Uterus (tissue), 2 donors: ENCODE measurements at regions not wholly inside any gene's neighbourhood (a gene's known extent, or its start where the extent isn't known, plus 50 kb on each side); places are given as distances from the start of the nearest gene placed in this dataset.

Source experiments
- CTCF ChIP-seq, 4 experiments: fragments of 200-600 bp in 2 of 4; fragments of 450-650 bp in 2 of 4; sonication (generic) in 2 of 4; IDR thresholded peaks; one replicate each; pipeline ENCODE4 v1.5.1; 2016 to 2019; ENCODE audit warnings: antibody characterized with exemption in 4 of 4, mild to moderate bottlenecking in 2 of 4, moderate library complexity in 1 of 4
- POLR2A ChIP-seq, 2 donors: fragments of 450-650 bp; IDR thresholded peaks; one replicate each; pipeline ENCODE4 v1.6.1; 2016; ENCODE audit warnings: antibody characterized with exemption in 2 of 2, mild to moderate bottlenecking in 1 of 2, moderate library complexity in 1 of 2

DNA sequence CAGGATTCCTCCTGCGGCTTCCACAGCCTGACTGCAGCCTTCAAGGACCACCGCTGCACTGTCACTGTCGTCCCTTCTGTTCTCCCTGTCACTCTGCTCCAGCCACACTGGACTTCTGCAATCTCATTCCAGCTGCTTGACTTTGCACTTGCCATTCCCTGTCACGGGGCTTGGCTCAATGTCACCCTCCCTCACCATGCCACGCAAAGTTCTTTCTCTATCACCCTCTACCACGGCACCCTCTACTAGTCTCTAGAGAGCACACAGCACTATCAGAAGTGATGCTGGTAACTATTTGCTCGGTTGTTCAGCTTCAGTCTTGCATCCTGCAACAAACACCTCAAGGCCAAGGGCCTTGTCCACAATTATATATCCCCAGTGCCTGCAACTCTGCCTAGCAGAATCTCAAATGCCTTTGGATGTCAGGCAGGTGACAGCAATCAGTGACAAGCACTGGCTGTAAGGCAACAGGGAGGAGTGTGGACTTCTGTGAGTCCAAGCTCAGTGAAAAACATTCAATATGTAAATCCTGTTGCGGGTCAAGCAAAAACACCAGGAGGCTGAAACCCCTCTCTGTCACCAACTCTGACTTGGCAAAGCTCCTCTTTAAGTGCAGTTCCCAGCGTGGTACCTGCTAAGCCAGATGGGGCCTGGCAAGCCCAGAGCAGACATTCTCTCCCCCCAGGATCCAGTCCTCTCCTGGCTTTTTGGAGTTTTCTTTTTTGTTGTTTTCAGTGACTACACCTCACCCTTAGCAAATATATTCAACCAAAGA is 259.9 kb downstream of the FGFR2 start:
- TF ChIP-seq CTCF (IDR thresholded peaks at IDR 0.05) = no peak
- TF ChIP-seq POLR2A (IDR thresholded peaks at IDR 0.05) = no peak
